H9 (cell line): ENCODE measurements at regions not wholly inside any gene's neighbourhood (a gene's known extent, or its start where the extent isn't known, plus 50 kb on each side); places are given as distances from the start of the nearest gene placed in this dataset.

Source experiments
- DNase-seq: peaks from one replicate; pipeline ENCODE4 v3.0.0-alpha.2; 2017
- H2AFZ ChIP-seq: one replicate; pipeline ENCODE4 v1.6.1; 2013; ENCODE audit warnings: mild to moderate bottlenecking, low read length, control low read depth, moderate library complexity
- H2AK5ac ChIP-seq: 2 replicates; pipeline ENCODE4 v1.6.1; 2013; ENCODE audit warnings: low read length, control low read depth, mixed read lengths; ENCODE audit not compliant: insufficient read length
- H2BK120ac ChIP-seq: one replicate; pipeline ENCODE4 v1.6.1; 2013; ENCODE audit warnings: low read depth, mild to moderate bottlenecking, low read length, control low read depth, inconsistent platforms; ENCODE audit not compliant: poor library complexity, severe bottlenecking
- H2BK12ac ChIP-seq: 2 replicates; pipeline ENCODE4 v1.6.1; 2013; ENCODE audit warnings: low read length, control low read depth, mixed read lengths, low read depth; ENCODE audit not compliant: insufficient read length
- H2BK15ac ChIP-seq: 2 replicates; pipeline ENCODE4 v1.6.1; 2013; ENCODE audit warnings: low read depth, low read length, control low read depth
- H2BK20ac ChIP-seq: one replicate; pipeline ENCODE4 v1.6.1; 2013; ENCODE audit warnings: low read depth, mild to moderate bottlenecking, low read length, control low read depth, inconsistent platforms; ENCODE audit not compliant: poor library complexity, severe bottlenecking
- H2BK5ac ChIP-seq: 2 replicates; pipeline ENCODE4 v1.6.1; 2013; ENCODE audit warnings: low read length, control low read depth, mixed read lengths; ENCODE audit not compliant: insufficient read length
- H3K14ac ChIP-seq: 2 replicates; pipeline ENCODE4 v1.6.1; 2013; ENCODE audit warnings: low read length, control low read depth; ENCODE audit not compliant: insufficient read depth
- H3K18ac ChIP-seq: 2 replicates; pipeline ENCODE4 v1.6.1; 2013; ENCODE audit warnings: low read depth, mild to moderate bottlenecking, mixed read lengths, low read length, control low read depth; ENCODE audit not compliant: insufficient read length
- H3K23ac ChIP-seq: 2 replicates; pipeline ENCODE4 v1.6.1; 2013; ENCODE audit warnings: low read length, control low read depth, mixed read lengths, low read depth; ENCODE audit not compliant: insufficient read length
- H3K23me2 ChIP-seq: 2 replicates; pipeline ENCODE4 v1.6.1; 2013; ENCODE audit warnings: low read depth, mild to moderate bottlenecking, mixed read lengths, low read length, control low read depth; ENCODE audit not compliant: insufficient read length, poor library complexity, severe bottlenecking
- H3K27ac ChIP-seq: 2 replicates; pipeline ENCODE4 v1.5.1; 2013; ENCODE audit warnings: low read length, control low read depth, mixed read lengths, low read depth; ENCODE audit not compliant: insufficient read length
- H3K27me3 ChIP-seq: 2 replicates; pipeline ENCODE4 v1.6.1; 2013; ENCODE audit warnings: low read length, control low read depth, inconsistent platforms; ENCODE audit not compliant: insufficient read depth
- H3K4ac ChIP-seq: 2 replicates; pipeline ENCODE4 v1.6.1; 2013; ENCODE audit warnings: low read depth, mild to moderate bottlenecking, control low read depth, inconsistent platforms, low read length, moderate library complexity
- H3K4me1 ChIP-seq: 2 replicates; pipeline ENCODE4 v1.6.1; 2013; ENCODE audit warnings: low read length, control low read depth, inconsistent platforms; ENCODE audit not compliant: insufficient read depth
- H3K4me2 ChIP-seq: 2 replicates; pipeline ENCODE4 v1.6.1; 2013; ENCODE audit warnings: low read length, control low read depth, mixed read lengths; ENCODE audit not compliant: insufficient read length, insufficient read depth
- H3K56ac ChIP-seq: 2 replicates; pipeline ENCODE4 v1.6.1; 2013; ENCODE audit warnings: low read depth, mild to moderate bottlenecking, mixed read lengths, low read length, control low read depth; ENCODE audit not compliant: insufficient read length
- H3K79me1 ChIP-seq: 2 replicates; pipeline ENCODE4 v1.6.1; 2013; ENCODE audit warnings: low read depth, mild to moderate bottlenecking, moderate library complexity, low read length, control low read depth, inconsistent platforms; ENCODE audit not compliant: insufficient read depth, poor library complexity, severe bottlenecking
- H3K79me2 ChIP-seq: 2 replicates; pipeline ENCODE4 v1.6.1; 2013; ENCODE audit warnings: low read length, control low read depth, inconsistent platforms; ENCODE audit not compliant: insufficient read depth
- H3K9ac ChIP-seq: 2 replicates; pipeline ENCODE4 v1.6.1; 2013; ENCODE audit warnings: low read length, control low read depth, mixed read lengths; ENCODE audit not compliant: insufficient read length; ENCODE audit errors: extremely low read depth
- H3K9me3 ChIP-seq: one replicate; pipeline ENCODE4 v1.6.1; 2013; ENCODE audit warnings: low read depth, low read length, inconsistent platforms; ENCODE audit not compliant: control insufficient read depth
- H3T11ph ChIP-seq: one replicate; pipeline ENCODE4 v1.6.1; 2013; ENCODE audit warnings: mild to moderate bottlenecking, low read length, control low read depth, inconsistent platforms
- H4K20me1 ChIP-seq: one replicate; pipeline ENCODE4 v1.6.1; 2013; ENCODE audit not compliant: control insufficient read depth, insufficient read length, insufficient read depth
- H4K5ac ChIP-seq: 2 replicates; pipeline ENCODE4 v1.6.1; 2013; ENCODE audit warnings: low read depth, mild to moderate bottlenecking, mixed read lengths, low read length, control low read depth; ENCODE audit not compliant: insufficient read length
- H4K8ac ChIP-seq: replicated peaks from 2 replicates; pipeline ENCODE4 v1.6.1; 2013; ENCODE audit warnings: low read length, control low read depth, mixed read lengths, low read depth; ENCODE audit not compliant: insufficient read length
- H4K91ac ChIP-seq: 2 replicates; pipeline ENCODE4 v1.6.1; 2013; ENCODE audit warnings: low read depth, mild to moderate bottlenecking, moderate library complexity, mixed read lengths, low read length, control low read depth; ENCODE audit not compliant: insufficient read length
- H3K27ac Mint-ChIP-seq, 3 experiments: 2 replicates in 2 of 3; 3 replicates in 1 of 3; pipeline ENCODE4 v1.8.0; 2020 to 2021; ENCODE audit warnings: mixed read lengths in 3 of 3, mild to moderate bottlenecking in 1 of 3, moderate library complexity in 1 of 3
- H3K27me3 Mint-ChIP-seq: 2 replicates; pipeline ENCODE4 v1.8.0; 2021; ENCODE audit warnings: low read depth, mild to moderate bottlenecking, moderate library complexity, mixed read lengths
- H3K36me3 Mint-ChIP-seq, 3 experiments: 2 replicates in 2 of 3; 3 replicates in 1 of 3; pipeline ENCODE4 v1.8.0; 2020 to 2021; ENCODE audit warnings: low read depth in 3 of 3, mixed read lengths in 3 of 3; ENCODE audit not compliant: insufficient read depth in 1 of 3
- H3K4me1 Mint-ChIP-seq, 2 experiments: 2 replicates each; pipeline ENCODE4 v1.8.0; 2020; ENCODE audit warnings: mixed read lengths in 2 of 2
- H3K4me3 Mint-ChIP-seq, 2 experiments: 2 replicates in 1 of 2; 3 replicates in 1 of 2; pipeline ENCODE4 v1.8.0; 2020 to 2021; ENCODE audit warnings: mild to moderate bottlenecking in 2 of 2, mixed read lengths in 2 of 2, moderate library complexity in 1 of 2
- H3K9me3 Mint-ChIP-seq, 2 experiments: 2 replicates in 1 of 2; 3 replicates in 1 of 2; pipeline ENCODE4 v1.8.0; 2020; ENCODE audit warnings: mild to moderate bottlenecking in 2 of 2, mixed read lengths in 2 of 2, moderate library complexity in 1 of 2
- WGBS: extraction: QIAGEN DNeasy Blood & Tissue Kit; methylation state at CpG from one replicate; pipeline ENCODE4 v1.1.7; 2013; ENCODE audit warnings: missing lambda C conversion rate, low lambda C conversion rate, mixed read lengths; ENCODE audit not compliant: insufficient read length; ENCODE audit errors: extremely low coverage; 5-methylcytosine and 5-hydroxymethylcytosine counted together
- TF ChIP-seq, protein P1 (sequence below): fragments of 200-600 bp; sonication (generic); conservative IDR thresholded peaks from 3 replicates; pipeline ENCODE4 v1.8.0; 2021; ENCODE audit warnings: antibody characterized with exemption, mild to moderate bottlenecking

GRCh38 chr2:183339311-183339710 lies 215.1 kb downstream of the NUP35 start:
- Histone ChIP-seq H4K20me1 (no peaks in the 10 kb centered on the region), H3K4ac (no peak overlapping the region), H4K8ac (no peak overlapping the region), H2BK12ac (no peak overlapping the region), H3K4me2 (no peak overlapping the region), H3K27ac (no peak overlapping the region), H3K23me2 (no peaks in the 10 kb centered on the region), H3K14ac (no peak overlapping the region), H2BK20ac (no peak overlapping the region), H2AK5ac (no peak overlapping the region), H2BK120ac (no peak overlapping the region), H4K5ac (no peak overlapping the region), H4K91ac (no peak overlapping the region), H3T11ph (no peak overlapping the region), H2BK15ac (no peak overlapping the region), H3K4me1 (no peaks in the 10 kb centered on the region), H3K56ac (no peak overlapping the region), H3K79me2 (no peaks in the 10 kb centered on the region), H3K79me1 (no peaks in the 10 kb centered on the region), H2AFZ (no peak overlapping the region), H3K18ac (no peak overlapping the region), H3K27me3 (no peaks in the 10 kb centered on the region), H3K9ac (no peak overlapping the region), H3K9me3 (no peaks in the 10 kb centered on the region), H3K23ac (no peak overlapping the region), H2BK5ac (no peak overlapping the region)
- Mint-ChIP-seq H3K36me3 (no peaks in the 10 kb centered on the region), H3K9me3 (no peaks in the 10 kb centered on the region), H3K27me3 (no peaks in the 10 kb centered on the region), H3K27ac (no peak overlapping the region), H3K4me1 (no peaks in the 10 kb centered on the region), H3K4me3 (no peak overlapping the region)
- WGBS = no CpG with 5 or more reads among the region's 1 CpG
- no peak for DNase-seq
- TF ChIP-seq, protein P1, sequence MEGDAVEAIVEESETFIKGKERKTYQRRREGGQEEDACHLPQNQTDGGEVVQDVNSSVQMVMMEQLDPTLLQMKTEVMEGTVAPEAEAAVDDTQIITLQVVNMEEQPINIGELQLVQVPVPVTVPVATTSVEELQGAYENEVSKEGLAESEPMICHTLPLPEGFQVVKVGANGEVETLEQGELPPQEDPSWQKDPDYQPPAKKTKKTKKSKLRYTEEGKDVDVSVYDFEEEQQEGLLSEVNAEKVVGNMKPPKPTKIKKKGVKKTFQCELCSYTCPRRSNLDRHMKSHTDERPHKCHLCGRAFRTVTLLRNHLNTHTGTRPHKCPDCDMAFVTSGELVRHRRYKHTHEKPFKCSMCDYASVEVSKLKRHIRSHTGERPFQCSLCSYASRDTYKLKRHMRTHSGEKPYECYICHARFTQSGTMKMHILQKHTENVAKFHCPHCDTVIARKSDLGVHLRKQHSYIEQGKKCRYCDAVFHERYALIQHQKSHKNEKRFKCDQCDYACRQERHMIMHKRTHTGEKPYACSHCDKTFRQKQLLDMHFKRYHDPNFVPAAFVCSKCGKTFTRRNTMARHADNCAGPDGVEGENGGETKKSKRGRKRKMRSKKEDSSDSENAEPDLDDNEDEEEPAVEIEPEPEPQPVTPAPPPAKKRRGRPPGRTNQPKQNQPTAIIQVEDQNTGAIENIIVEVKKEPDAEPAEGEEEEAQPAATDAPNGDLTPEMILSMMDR = no peak
